ENCODE measurements at regions not wholly inside any gene's neighbourhood (a gene's known extent, or its start where the extent isn't known, plus 50 kb on each side); places are given as distances from the start of the nearest gene placed in this dataset.

DNA sequence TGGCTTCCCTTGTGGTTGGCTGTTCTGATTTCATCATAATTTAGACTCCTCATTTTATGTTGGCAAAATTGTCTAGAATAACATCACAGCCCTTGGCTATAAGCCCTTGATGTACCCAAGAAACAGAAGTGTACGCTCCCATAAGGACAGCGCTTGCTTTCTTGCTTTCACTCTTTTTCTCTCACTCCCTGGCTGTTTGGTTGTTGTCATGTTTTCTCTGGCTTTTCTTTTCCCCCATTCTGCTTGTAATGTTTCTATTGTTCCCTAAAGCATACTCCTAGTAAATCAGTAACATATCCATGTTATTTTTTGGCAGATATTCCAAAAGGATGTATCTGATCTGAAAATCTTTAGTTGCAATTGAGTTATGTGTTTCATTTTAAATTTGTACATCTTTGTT, 530.5 kb downstream of the NOVA1 start:
- ATAC-seq (no peak), DNase-seq (ENCODE audit: extremely low read depth in 1 of 4, low spot score in 3 of 4) (no peak), FAIRE-seq (no peak)
- no TSS peak for BruUV-seq (replicated peaks)
- H3K9me3 ChIP-seq (replicated peaks; ENCODE audit: control insufficient read depth, insufficient read depth, low read depth, low read length), result no peaks in the 10 kb centered on the region
- H3K9me1 ChIP-seq (ENCODE audit: control insufficient read depth, insufficient read depth, low read length), result no peaks in the 10 kb centered on the region
- H3K79me2 ChIP-seq (ENCODE audit: control insufficient read depth, insufficient read depth, low read length), result no peaks in the 10 kb centered on the region
- intact Hi-C loops (cut with micrococcal nuclease) (no loop called here), in situ Hi-C loops (cut with MboI) (no loop called here)
- H3K9ac ChIP-seq (ENCODE audit: insufficient read depth in 1 of 2, low read depth in 2 of 2, low read length in 2 of 2), result no peak overlapping the region
- no peaks in the 10 kb centered on the region for H3K27me3 ChIP-seq (ENCODE audit: control insufficient read depth in 2 of 2, insufficient read depth in 2 of 2, low read length in 2 of 2)
- 6% methylated on average over 2 of the region's 2 CpGs for WGBS (ENCODE audit: insufficient coverage, low coverage, missing lambda C conversion rate)
- ChIA-PET POLR2A (no interaction called here), CTCF (ENCODE audit: low intra/inter-chr PET ratio) (no interaction called here)
- H3K36me3 ChIP-seq (ENCODE audit: control insufficient read depth, insufficient read depth, low read length), result no peaks in the 10 kb centered on the region
- H3K4me3 ChIP-seq, result no peak overlapping the region
- H3K4me2 ChIP-seq (ENCODE audit: insufficient read depth, low read length), result no peak overlapping the region
- no peaks in the 10 kb centered on the region for H3K4me1 ChIP-seq (replicated peaks in 1 of 2; ENCODE audit: control insufficient read depth in 2 of 2, insufficient read depth in 2 of 2, low read length in 2 of 2)
- H4K20me1 ChIP-seq (replicated peaks; ENCODE audit: control insufficient read depth, insufficient read depth, low read length), result no peaks in the 10 kb centered on the region
- H2AFZ ChIP-seq (ENCODE audit: low read depth, low read length), result no peak overlapping the region
- no peak overlapping the region for H3K27ac ChIP-seq (ENCODE audit: extremely low read depth, low read depth, low read length)
- TF ChIP-seq TBP (optimal IDR thresholded peaks at IDR 0.05; ENCODE audit: low read depth, low read length) (no peak), NR4A1 (CRISPR knock-in tag; IDR thresholded peaks at IDR 0.05) (no peak), NR4A1 (tag; IDR thresholded peaks at IDR 0.05) (no peak), PTTG1 (tag; IDR thresholded peaks at IDR 0.05; ENCODE audit: low read depth) (no peak), ZNF143 (CRISPR knock-in tag; IDR thresholded peaks at IDR 0.05) (no peak), ZNF133 (CRISPR knock-in tag; IDR thresholded peaks at IDR 0.05) (no peak), ZNF134 (CRISPR knock-in tag; conservative IDR thresholded peaks at IDR 0.05) (no peak), KLF6 (CRISPR knock-in tag; IDR thresholded peaks at IDR 0.05; ENCODE audit: borderline replicate concordance) (no peak), MAFF (IDR thresholded peaks at IDR 0.05; ENCODE audit: low read length) (no peak), POLR3A (IDR thresholded peaks at IDR 0.05; ENCODE audit: borderline replicate concordance, extremely low read depth, insufficient read depth, insufficient read length) (no peak), HNRNPL (IDR thresholded peaks at IDR 0.05; ENCODE audit: low read depth, low read length) (no peak), SRF (CRISPR knock-in tag; IDR thresholded peaks at IDR 0.05) (no peak), ZNF561 (CRISPR knock-in tag; conservative IDR thresholded peaks at IDR 0.05) (no peak)
- TF ChIP-seq, protein P1, sequence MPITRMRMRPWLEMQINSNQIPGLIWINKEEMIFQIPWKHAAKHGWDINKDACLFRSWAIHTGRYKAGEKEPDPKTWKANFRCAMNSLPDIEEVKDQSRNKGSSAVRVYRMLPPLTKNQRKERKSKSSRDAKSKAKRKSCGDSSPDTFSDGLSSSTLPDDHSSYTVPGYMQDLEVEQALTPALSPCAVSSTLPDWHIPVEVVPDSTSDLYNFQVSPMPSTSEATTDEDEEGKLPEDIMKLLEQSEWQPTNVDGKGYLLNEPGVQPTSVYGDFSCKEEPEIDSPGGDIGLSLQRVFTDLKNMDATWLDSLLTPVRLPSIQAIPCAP (CRISPR knock-in tag; IDR thresholded peaks at IDR 0.05; ENCODE audit: borderline replicate concordance), result no peak
- TF ChIP-seq, protein P2, sequence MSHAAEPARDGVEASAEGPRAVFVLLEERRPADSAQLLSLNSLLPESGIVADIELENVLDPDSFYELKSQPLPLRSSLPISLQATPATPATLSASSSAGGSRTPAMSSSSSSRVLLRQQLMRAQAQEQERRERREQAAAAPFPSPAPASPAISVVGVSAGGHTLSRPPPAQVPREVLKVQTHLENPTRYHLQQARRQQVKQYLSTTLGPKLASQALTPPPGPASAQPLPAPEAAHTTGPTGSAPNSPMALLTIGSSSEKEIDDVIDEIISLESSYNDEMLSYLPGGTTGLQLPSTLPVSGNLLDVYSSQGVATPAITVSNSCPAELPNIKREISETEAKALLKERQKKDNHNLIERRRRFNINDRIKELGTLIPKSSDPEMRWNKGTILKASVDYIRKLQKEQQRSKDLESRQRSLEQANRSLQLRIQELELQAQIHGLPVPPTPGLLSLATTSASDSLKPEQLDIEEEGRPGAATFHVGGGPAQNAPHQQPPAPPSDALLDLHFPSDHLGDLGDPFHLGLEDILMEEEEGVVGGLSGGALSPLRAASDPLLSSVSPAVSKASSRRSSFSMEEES (CRISPR knock-in tag; IDR thresholded peaks at IDR 0.05), result no peak

All from K562 (cell line).